SK-N-SH (cell line): ENCODE measurements at regions not wholly inside any gene's neighbourhood (a gene's known extent, or its start where the extent isn't known, plus 50 kb on each side); places are given as distances from the start of the nearest gene placed in this dataset.

Experiments used
- CTCF ChIA-PET: fragments of 300-600, 350-600 bp; formaldehyde crosslinking; extraction: SDS; loops from one replicate; lab custom pipeline; 2021; lab: Yijun Ruan, JAX
- POLR2A ChIA-PET: fragments of 350-600 bp; sonication (Branson Sonifier 250); formaldehyde crosslinking; extraction: SDS; loops from one replicate; lab custom pipeline; 2020; ENCODE audit warnings: antibody characterized with exemption, inconsistent platforms; lab: Yijun Ruan, JAX
- DNase-seq: peaks from one replicate; pipeline ENCODE4 v3.0.0; 2012
- H2AFZ ChIP-seq: fragments of 200-600 bp; sonication (generic); 2 replicates; pipeline ENCODE4 v1.8.1; 2016; ENCODE audit warnings: antibody characterized with exemption, mild to moderate bottlenecking, low read depth
- H3F3A ChIP-seq: fragments of 200-600 bp; sonication (generic); replicated peaks from 2 replicates; pipeline ENCODE3; 2016; ENCODE audit warnings: antibody characterized with exemption, mild to moderate bottlenecking; ENCODE audit not compliant: insufficient read depth
- H3K27ac ChIP-seq, 2 experiments: fragments of 200-500 bp in 1 of 2; fragments of 200-600 bp in 1 of 2; sonication (Bioruptor generic) in 1 of 2; sonication (generic), shearing (Covaris generic) in 1 of 2; 2 replicates each; pipeline versions ENCODE4 v1.5.1 to v1.6.1; 2014 to 2016; ENCODE audit warnings: low read depth in 2 of 2, inconsistent platforms in 1 of 2, low read length in 1 of 2, mild to moderate bottlenecking in 1 of 2, mixed read lengths in 1 of 2
- H3K27me3 ChIP-seq: fragments of 200-600 bp; sonication (generic), shearing (Covaris generic); 2 replicates; pipeline ENCODE4 v1.6.1; 2016; ENCODE audit warnings: mixed run types; ENCODE audit not compliant: insufficient read depth
- H3K36me3 ChIP-seq, 2 experiments: fragments of 200-500 bp in 1 of 2; fragments of 200-600 bp in 1 of 2; sonication (Bioruptor generic) in 1 of 2; sonication (generic) in 1 of 2; replicated peaks in 1 of 2; 2 replicates each; pipeline versions ENCODE3 to v1.5.1; 2014 to 2016; ENCODE audit warnings: low read length in 1 of 2, mild to moderate bottlenecking in 1 of 2; ENCODE audit not compliant: insufficient read depth in 2 of 2, control insufficient read depth in 1 of 2
- H3K4me1 ChIP-seq, 2 experiments: fragments of 200-500 bp in 1 of 2; fragments of 200-600 bp in 1 of 2; sonication (Bioruptor generic) in 1 of 2; sonication (generic), shearing (Covaris generic) in 1 of 2; 2 replicates each; pipeline versions ENCODE4 v1.5.1 to v1.6.1; 2014 to 2016; ENCODE audit warnings: low read depth in 1 of 2, low read length in 1 of 2, mixed run types in 1 of 2; ENCODE audit not compliant: insufficient read depth in 2 of 2, control insufficient read depth in 1 of 2
- H3K4me2 ChIP-seq: fragments of 200-600 bp; sonication (generic), shearing (Covaris generic); 2 replicates; pipeline ENCODE4 v1.6.1; 2017; ENCODE audit warnings: mixed run types
- H3K4me3 ChIP-seq, 2 experiments: fragments of 200-500 bp in 1 of 2; fragments of 200-600 bp in 1 of 2; sonication (Bioruptor generic) in 1 of 2; sonication (generic), shearing (Covaris generic) in 1 of 2; 2 replicates each; pipeline versions ENCODE4 v1.5.1 to v1.8.1; 2014 to 2016; ENCODE audit warnings: low read depth in 2 of 2, inconsistent platforms in 1 of 2, low read length in 1 of 2, mild to moderate bottlenecking in 1 of 2, mixed read lengths in 1 of 2, moderate library complexity in 1 of 2
- H3K79me2 ChIP-seq: fragments of 200-600 bp; sonication (generic); 2 replicates; pipeline ENCODE4 v1.8.1; 2017; ENCODE audit warnings: mild to moderate bottlenecking; ENCODE audit not compliant: insufficient read depth
- H3K9ac ChIP-seq: fragments of 200-600 bp; sonication (generic); 2 replicates; pipeline ENCODE4 v1.6.1; 2017; ENCODE audit warnings: mixed run types
- H3K9me2 ChIP-seq: fragments of 200-600 bp; sonication (generic); 2 replicates; pipeline ENCODE4 v1.6.1; 2017; ENCODE audit warnings: mixed run types
- H3K9me3 ChIP-seq: fragments of 200-600 bp; sonication (generic); 2 replicates; pipeline ENCODE4 v1.6.1; 2017; ENCODE audit warnings: mixed run types, mild to moderate bottlenecking, moderate library complexity
- H4K20me1 ChIP-seq: fragments of 200-600 bp; sonication (generic); 2 replicates; pipeline ENCODE4 v1.6.1; 2017; ENCODE audit warnings: mild to moderate bottlenecking, mixed run types; ENCODE audit not compliant: insufficient read depth
- CHD2 ChIP-seq: fragments of 150-350 bp; IDR thresholded peaks from 2 replicates; pipeline ENCODE4 v1.6.1; 2018; ENCODE audit warnings: low read length; ENCODE audit not compliant: partially characterized antibody
- ELF1 ChIP-seq: IDR thresholded peaks from 2 replicates; pipeline ENCODE4 v1.4.0; 2012
- EP300 ChIP-seq, 2 experiments: IDR thresholded peaks; 2 replicates each; pipeline versions ENCODE4 v1.4.0 to v1.6.1; 2012; ENCODE audit warnings: borderline replicate concordance in 1 of 2, low read depth in 1 of 2, low read length in 1 of 2
- FOXM1 ChIP-seq: IDR thresholded peaks from 2 replicates; pipeline ENCODE4 v1.4.0; 2012; ENCODE audit warnings: low read depth, mild to moderate bottlenecking
- GATA2 ChIP-seq: sonication (generic); formaldehyde crosslinking; IDR thresholded peaks from 2 replicates; pipeline ENCODE4 v1.5.0; 2020; ENCODE audit warnings: mild to moderate bottlenecking, missing genetic modification reagents
- JUND ChIP-seq: IDR thresholded peaks from 2 replicates; pipeline ENCODE4 v1.4.0; 2012
- MEF2A ChIP-seq: IDR thresholded peaks from 2 replicates; pipeline ENCODE4 v1.4.0; 2012; ENCODE audit warnings: low read depth, borderline replicate concordance
- NFIC ChIP-seq: IDR thresholded peaks from 2 replicates; pipeline ENCODE4 v1.4.0; 2012; ENCODE audit warnings: borderline replicate concordance
- NRF1 ChIP-seq: IDR thresholded peaks from 2 replicates; pipeline ENCODE4 v1.6.1; 2012; ENCODE audit warnings: low read depth, mild to moderate bottlenecking, low read length
- RAD21 ChIP-seq: IDR thresholded peaks from 2 replicates; pipeline ENCODE4 v1.6.1; 2012; ENCODE audit warnings: mild to moderate bottlenecking, low read length
- RCOR1 ChIP-seq: fragments of 150-350 bp; IDR thresholded peaks from 2 replicates; pipeline ENCODE4 v1.6.1; 2017; ENCODE audit warnings: antibody characterized with exemption, low read length
- RXRA ChIP-seq: IDR thresholded peaks from 2 replicates; pipeline ENCODE4 v1.4.0; 2012; ENCODE audit warnings: low read depth, mild to moderate bottlenecking, borderline replicate concordance
- TAF1 ChIP-seq: IDR thresholded peaks from 2 replicates; pipeline ENCODE4 v1.6.1; 2012; ENCODE audit warnings: low read depth, mild to moderate bottlenecking, low read length, moderate library complexity, borderline replicate concordance
- TCF12 ChIP-seq: IDR thresholded peaks from 2 replicates; pipeline ENCODE4 v1.4.0; 2012
- TEAD4 ChIP-seq: IDR thresholded peaks from 2 replicates; pipeline ENCODE4 v1.4.0; 2012; ENCODE audit warnings: mild to moderate bottlenecking, borderline replicate concordance; ENCODE audit not compliant: insufficient read depth
- YY1 ChIP-seq: IDR thresholded peaks from 2 replicates; pipeline ENCODE4 v1.4.0; 2012; ENCODE audit warnings: low read depth, mild to moderate bottlenecking
- WGBS: methylation state at CpG from one replicate; pipeline ENCODE4 v1.1.6; 2017; ENCODE audit warnings: low lambda C conversion rate; 5-methylcytosine and 5-hydroxymethylcytosine counted together
- TF ChIP-seq, protein P1 (sequence below): fragments of 150-350 bp; IDR thresholded peaks from 2 replicates; pipeline ENCODE4 v1.6.1; 2017; ENCODE audit warnings: antibody characterized with exemption, low read length, low read depth, borderline replicate concordance
- TF ChIP-seq, protein P2 (sequence below): IDR thresholded peaks from 2 replicates; pipeline ENCODE4 v1.4.0; 2012; ENCODE audit warnings: low read depth, borderline replicate concordance
- TF ChIP-seq, protein P3 (sequence below): IDR thresholded peaks from 2 replicates; pipeline ENCODE4 v1.4.0; 2012; ENCODE audit warnings: low read depth, borderline replicate concordance

DNA sequence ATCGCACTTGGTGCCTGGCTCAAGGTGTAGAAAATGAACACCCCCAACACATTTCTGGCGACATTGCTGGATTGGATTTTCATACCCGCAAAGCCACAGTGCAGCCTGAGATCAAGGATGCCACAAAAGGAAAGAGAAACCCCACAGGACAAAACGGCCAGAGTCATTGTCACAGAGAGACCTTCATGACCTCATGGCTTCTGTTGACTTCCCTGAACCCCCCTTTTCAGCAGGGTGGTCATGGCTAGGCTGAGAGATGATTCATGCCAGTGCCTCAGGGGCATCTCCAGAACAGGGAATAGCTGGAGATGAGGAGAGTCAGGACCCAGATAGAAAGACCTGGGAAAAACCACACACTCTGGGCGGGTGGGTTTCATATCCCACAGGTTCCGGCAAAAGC, 122.0 kb downstream of the C16orf95 start:
- TF ChIP-seq, protein P1, sequence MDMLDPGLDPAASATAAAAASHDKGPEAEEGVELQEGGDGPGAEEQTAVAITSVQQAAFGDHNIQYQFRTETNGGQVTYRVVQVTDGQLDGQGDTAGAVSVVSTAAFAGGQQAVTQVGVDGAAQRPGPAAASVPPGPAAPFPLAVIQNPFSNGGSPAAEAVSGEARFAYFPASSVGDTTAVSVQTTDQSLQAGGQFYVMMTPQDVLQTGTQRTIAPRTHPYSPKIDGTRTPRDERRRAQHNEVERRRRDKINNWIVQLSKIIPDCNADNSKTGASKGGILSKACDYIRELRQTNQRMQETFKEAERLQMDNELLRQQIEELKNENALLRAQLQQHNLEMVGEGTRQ = no peak
- TF ChIP-seq GATA2 (CRISPR knock-in tag) (no peak), JUND (no peak), NRF1 (no peak), TAF1 (no peak), ELF1 (no peak), RAD21 (no peak), TEAD4 (no peak), CHD2 (no peak), RXRA (no peak), FOXM1 (no peak), YY1 (no peak), NFIC (no peak), TCF12 (no peak), RCOR1 (no peak), EP300 (IDR thresholded peaks at IDR 0.05; ENCODE audit: borderline replicate concordance in 1 of 2, low read depth in 1 of 2, low read length in 1 of 2) (no peak), MEF2A (no peak)
- TF ChIP-seq, protein P2, sequence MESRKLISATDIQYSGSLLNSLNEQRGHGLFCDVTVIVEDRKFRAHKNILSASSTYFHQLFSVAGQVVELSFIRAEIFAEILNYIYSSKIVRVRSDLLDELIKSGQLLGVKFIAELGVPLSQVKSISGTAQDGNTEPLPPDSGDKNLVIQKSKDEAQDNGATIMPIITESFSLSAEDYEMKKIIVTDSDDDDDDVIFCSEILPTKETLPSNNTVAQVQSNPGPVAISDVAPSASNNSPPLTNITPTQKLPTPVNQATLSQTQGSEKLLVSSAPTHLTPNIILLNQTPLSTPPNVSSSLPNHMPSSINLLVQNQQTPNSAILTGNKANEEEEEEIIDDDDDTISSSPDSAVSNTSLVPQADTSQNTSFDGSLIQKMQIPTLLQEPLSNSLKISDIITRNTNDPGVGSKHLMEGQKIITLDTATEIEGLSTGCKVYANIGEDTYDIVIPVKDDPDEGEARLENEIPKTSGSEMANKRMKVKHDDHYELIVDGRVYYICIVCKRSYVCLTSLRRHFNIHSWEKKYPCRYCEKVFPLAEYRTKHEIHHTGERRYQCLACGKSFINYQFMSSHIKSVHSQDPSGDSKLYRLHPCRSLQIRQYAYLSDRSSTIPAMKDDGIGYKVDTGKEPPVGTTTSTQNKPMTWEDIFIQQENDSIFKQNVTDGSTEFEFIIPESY = no peak
- TF ChIP-seq, protein P3, sequence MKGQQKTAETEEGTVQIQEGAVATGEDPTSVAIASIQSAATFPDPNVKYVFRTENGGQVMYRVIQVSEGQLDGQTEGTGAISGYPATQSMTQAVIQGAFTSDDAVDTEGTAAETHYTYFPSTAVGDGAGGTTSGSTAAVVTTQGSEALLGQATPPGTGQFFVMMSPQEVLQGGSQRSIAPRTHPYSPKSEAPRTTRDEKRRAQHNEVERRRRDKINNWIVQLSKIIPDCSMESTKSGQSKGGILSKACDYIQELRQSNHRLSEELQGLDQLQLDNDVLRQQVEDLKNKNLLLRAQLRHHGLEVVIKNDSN = no peak
- no peak overlapping the region for H3K4me2 ChIP-seq
- H3K79me2 ChIP-seq = no peaks in the 10 kb centered on the region
- ChIA-PET CTCF (interaction anchor here (1.5 kb wide), 1 partner anchor 39 kb away, joined by 3 read pairs; no protein-coding TSS in a partner anchor), POLR2A (no interaction called here)
- H3K27me3 ChIP-seq = peaks cover 60% of the 10 kb centered on the region; the same call in 1 of the 2 replicates
- no peak overlapping the region for H2AFZ ChIP-seq
- no peaks in the 10 kb centered on the region for H3K36me3 ChIP-seq
- no peak overlapping the region for H3K4me3 ChIP-seq
- H3K4me1 ChIP-seq = peaks cover 0 to 2% of the 10 kb centered on the region in 2 experiments; a peak in 1 of 4 replicates
- H3K9me2 ChIP-seq = no peaks in the 10 kb centered on the region
- no peak overlapping the region for H3K9ac ChIP-seq
- H4K20me1 ChIP-seq = no peaks in the 10 kb centered on the region
- H3F3A ChIP-seq = no peaks in the 10 kb centered on the region
- H3K27ac ChIP-seq = no peak overlapping the region
- no peaks in the 10 kb centered on the region for H3K9me3 ChIP-seq
- WGBS = 36% methylated on average over 6 of the region's 6 CpGs
- DNase-seq = no peak
